HG03159 (cell line): ENCODE measurements at regions not wholly inside any gene's neighbourhood (a gene's known extent, or its start where the extent isn't known, plus 50 kb on each side); places are given as distances from the start of the nearest gene placed in this dataset.

Experiments
- ATAC-seq: cut with Tn5 transposase; IDR thresholded peaks from one replicate; pipeline ENCODE4 v1.9.1; 2021; ENCODE audit warnings: mild to moderate bottlenecking, moderate library complexity; ENCODE audit not compliant: unreplicated experiment

DNA sequence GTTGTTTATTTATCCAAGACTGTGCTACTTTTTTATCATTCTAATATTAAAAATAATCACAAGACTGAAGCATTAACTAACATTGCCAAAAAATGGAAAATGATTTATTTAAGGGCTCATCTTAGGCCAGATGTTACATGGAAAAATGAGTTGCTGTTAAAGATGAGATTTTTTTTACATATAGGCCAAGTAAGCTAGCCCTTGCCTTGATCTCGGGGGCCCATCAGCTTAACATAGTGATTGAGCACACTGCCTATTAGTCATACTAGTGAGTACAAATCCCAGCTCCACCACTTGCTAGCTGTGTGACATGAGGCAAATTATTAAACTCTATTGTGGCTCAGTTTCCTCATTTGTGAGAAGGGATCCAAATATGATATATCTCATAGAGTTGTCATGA is 275.9 kb upstream of the SNX7 start:
- no peak for ATAC-seq

DNA sequence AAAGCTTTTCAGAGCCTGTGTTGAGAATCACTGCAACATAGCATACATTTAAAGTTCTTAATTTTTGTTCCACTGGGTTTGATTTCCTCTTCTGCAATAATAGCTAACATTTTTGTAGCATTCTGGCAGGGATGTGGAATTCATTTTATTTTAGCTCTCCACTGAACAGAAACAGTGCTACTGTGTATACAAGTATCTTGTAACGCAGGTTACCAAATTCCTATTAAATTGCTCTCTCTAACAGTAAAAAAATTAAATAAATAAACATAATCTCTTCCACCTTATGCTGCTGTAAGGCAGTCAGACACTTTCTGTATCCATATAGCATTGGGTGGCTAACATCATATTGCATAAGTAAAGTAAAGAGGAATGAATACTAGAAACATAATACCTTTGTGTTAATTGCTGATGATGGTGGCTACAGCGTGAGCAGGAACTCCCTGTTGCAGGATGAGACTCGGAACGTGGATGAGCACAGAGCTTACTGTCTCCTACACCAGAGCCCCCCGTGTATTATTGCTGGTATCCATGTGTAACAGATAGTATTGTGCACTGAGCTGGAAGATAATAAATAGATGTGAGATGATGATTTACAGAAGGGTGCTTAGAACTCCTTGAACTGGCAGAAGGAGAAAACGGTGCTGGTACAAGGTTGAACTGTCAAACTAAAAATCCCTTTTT is 276.9 kb upstream of the SNX7 start:
- no peak for ATAC-seq

DNA sequence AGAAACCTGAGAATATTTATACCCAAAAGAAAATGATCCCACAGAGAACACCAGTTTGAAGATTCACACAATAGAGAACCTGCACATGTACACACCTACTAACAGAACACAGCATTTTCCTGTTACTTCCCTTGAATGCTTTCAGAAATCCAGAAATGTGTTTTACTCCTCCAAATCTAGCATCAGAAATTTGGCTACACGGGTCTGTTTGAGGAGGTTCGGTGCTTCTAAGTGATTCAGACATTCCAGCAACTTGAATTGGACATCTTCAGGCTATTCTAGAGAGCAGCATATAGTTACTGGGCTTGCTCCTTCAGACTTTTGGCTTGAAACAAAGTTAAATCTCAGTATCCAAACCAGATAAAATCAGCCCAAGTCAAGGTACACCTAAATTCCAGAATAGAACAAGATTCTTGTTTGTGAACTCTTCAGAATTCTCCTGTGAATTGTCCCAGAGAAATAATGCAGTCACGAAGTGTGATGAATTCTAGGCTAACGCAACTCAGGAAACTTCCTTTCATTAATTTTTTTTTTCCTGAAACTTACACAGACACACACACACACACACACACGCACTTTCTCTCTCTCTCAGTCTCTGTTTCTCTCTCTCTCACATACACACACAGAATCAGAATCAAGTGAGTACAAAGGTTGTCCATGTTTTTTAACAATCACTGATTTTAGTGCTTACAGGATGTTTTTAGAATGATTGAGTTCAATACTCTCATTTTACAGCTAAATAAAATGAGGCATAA is 278.4 kb upstream of the SNX7 start:
- ATAC-seq: no peak

DNA sequence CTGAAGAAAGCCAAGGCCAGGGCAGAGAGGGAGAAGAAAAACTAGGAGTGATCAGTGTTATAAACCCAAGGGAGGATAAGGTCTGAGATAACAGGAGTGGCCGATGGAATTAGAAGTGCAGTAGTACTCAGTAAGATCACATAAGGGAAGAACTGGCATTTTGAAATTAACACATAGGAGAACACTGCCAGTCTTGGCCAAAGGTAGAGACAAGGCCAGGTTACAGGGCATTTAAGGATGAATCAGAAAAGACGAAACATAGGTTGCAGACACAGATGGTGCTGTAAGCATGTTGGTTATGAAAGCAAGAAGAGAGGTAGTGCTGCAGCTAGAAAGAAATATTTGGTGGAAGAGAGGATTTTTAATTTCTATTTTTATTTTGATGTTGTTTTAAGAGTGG is 278.9 kb upstream of the SNX7 start:
- ATAC-seq: no peak

DNA sequence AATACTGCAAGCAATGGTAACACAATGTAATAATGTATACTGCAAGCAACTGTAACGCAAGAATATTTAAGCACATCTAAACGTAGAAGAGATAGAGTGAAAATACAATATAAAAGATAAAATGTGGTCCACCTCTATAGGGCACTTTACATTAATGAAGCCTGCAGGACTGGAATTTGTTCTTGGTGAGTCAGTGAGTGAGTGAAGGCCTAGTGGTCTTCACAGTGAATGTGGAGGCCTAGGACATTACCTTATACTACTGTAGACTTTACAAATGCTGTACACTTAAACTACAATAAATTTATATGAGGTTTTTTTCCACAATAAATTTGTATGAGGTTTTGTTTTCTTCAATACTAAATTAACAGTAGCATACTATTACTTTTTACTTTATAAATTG is 287.4 kb upstream of the SNX7 start:
- no peak for ATAC-seq

DNA sequence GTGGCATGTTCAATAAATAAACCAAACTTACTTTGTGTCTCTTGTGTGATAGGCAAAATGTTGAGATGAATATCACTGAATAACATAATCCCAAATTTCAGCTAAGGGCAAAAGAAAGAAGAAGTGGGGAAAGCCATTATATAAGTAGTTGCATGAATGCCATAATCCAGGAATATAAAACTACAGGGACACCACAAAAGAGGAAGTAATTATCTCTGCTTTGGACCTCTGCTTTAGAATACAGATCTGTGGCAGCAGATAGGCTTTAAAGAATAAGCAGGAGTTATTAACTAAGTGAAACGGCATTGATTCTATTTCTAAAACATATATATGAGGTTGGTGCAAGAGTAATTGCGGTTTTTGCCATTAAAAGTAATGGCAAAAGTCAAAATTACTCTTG is 288.5 kb upstream of the SNX7 start:
- ATAC-seq: no peak

DNA sequence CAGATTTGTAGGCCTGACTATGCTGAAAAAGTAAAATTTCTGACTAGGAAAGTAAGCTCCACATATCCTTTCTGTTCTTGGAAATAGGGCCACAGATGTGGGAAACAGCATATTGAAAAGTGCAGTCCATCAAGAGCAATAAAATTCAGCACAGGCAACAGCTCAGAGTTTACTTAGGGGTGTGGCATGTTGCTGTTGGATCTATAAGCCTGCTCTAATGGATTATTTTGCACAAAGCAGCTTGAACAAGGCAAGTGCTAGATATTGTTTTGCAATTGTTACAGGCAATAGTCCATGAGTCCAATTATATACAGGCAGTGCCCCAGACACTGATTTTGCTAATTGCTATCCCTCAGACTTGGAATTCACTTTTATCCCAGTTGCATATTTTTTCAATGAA is 289.8 kb upstream of the SNX7 start:
- no peak for ATAC-seq

DNA sequence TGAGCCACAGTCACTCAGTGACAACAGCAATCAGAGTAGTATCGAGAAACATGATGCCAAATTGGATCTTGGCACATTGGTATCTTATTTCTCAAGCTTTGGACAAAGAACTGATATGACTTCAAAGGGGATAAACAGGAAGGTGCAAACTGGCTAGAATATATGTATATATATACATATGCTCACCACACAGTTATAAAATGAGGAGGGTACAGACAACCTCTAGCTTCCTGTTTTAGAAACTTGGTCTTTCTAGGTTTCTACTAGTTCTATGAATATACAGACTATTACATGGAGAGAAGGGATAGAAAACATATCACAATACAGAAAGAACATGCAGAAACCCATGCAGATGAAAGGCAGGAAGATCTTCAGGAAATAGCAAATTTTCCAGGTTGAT is 292.1 kb upstream of the SNX7 start:
- no peak for ATAC-seq

DNA sequence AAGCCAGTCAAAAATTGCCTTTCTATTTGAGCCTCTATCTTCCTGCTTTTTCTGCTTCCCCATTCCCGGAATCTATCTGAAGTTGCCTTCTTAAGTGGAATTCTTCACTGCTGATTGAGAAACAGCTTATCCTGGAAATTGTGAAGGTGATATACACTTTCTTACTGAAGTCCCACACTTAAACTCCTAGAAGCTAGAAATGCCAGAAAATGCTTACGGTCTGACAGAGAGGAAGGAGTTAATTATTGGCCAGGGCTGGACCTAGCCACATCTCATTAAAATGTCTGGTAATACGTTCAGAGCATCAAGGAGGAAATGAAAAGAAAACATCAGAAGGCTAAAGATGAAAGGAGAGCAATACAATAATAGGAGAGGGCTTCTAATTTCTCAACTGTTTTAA is 292.5 kb upstream of the SNX7 start:
- no peak for ATAC-seq

DNA sequence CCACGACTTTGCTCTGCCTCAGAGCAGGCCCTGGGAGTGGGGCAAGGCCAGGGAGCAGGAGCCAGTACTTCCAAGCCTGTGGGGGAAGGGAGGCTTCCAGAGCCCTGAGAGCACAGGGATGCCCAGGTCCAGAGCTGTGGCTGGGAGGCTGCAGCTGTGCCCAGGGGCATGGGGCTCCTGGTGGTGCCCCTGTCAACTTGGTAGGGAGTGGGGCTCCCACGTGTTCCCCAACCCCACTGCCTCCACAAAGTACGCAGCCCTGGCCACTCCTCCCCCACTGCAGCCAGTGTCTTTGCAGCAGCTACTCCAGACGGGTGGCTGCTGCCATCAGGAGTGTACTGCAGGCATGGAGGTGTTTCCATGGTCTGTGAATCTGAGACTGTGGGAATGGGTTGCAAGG is 294.1 kb upstream of the SNX7 start:
- no peak for ATAC-seq

DNA sequence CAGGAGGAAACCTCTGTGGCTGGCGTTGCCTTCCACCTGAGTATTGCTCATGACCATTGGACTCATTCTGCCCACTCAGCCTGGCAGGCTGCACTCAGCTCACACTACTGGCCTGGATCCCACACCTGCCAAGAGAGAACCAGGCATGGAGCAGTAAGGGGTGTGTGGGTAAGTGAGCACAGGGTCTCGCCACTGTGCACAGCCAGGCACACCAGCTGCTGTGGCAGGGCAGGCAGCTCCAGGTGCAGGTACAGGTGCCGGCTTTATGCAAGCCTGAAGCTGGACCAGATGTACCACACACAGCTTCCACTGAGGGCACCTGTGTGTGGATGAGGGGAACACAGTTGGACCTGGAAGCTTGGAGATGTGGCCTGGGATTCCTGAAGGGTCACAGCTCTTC is 295.2 kb upstream of the SNX7 start:
- ATAC-seq: no peak

DNA sequence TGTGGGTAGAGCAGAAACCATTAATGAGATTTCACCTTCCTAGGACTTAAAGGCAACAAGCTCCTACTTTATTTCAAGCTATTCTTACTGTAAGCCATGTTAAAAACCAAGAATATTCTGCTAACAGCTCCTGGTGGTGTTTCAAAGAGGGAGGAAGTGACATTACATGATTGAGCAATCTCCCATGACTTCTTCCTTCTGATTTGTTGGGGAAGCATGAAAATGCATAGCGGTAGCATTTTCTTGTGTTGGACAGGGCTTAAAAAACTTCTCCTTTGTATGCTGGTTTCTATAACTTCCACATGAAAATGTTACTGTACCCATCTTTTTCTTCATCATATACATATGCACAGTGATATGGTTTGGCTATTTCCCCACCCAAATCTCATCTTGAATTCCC is 297.0 kb upstream of the SNX7 start:
- no peak for ATAC-seq

DNA sequence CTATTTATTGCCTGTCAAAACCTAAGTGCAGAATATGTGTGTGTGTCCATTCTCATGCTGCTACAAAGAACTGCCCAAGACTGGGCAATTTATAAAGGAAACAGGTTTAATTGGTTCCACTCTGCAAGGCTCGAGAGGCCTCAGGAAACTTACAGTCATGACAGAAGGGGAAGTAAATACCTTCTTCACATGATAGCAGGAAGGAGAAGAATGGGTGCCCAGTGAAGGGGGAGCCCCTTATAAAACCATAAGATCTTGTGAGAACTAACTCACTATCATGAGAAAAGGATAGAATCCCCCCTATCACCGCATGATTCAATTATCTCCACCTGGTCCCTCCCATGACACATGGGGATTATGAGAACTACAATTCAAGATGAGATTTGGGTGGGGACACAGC is 300.7 kb upstream of the SNX7 start:
- ATAC-seq: no peak

DNA sequence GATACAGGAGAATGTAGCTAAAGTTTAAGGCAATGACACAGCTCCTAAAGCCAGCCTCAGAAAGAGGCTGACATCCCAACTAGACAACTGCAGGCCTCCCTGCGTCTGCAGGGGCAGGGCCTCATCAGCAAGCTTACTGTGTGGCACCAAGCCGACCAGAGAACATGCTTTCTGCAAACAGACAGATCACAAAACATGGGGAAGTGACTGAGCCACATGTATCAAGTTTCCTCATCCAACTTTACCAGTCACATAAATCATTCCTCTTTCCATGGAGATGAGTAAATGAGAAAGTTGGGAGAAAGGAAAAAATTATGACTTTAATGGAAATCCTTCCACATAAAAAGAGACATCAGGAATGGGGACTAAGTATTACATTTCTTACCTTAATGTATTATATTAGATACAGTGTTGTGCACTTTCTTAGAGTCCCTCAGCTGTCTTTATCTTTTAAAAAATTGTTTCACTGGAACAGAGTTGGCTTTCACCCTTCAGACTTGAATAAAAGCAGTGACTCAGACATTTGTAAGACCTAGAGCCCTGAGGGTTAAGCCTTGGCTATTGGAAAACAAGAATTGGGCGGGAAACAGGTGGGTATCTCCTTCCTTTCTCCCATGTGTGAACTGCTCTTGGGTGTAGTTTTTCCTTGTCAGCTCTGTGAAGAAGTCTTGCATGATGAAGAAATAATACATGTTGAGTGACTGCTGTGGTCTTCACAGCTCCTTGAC is 305.7 kb upstream of the SNX7 start:
- no peak for ATAC-seq

DNA sequence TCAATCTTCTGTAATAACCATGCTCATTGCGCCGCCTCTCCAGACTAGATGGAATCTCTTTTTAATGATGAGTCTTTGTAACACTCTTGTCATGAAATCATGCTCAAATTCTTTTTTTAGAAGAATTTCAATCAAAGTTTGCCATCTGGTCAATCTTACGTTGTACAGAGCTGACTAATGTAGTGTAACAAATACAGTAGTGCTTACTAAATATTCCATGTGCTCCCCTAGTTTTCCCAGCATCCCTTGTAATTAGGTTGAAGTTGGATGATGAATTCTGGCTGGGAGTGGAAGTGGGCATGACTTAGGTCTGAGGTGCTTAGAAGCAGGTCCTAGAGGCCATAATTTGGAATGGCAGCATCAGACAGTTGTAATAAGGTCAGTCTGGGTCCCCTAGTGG is 309.1 kb upstream of the SNX7 start:
- ATAC-seq: no peak

DNA sequence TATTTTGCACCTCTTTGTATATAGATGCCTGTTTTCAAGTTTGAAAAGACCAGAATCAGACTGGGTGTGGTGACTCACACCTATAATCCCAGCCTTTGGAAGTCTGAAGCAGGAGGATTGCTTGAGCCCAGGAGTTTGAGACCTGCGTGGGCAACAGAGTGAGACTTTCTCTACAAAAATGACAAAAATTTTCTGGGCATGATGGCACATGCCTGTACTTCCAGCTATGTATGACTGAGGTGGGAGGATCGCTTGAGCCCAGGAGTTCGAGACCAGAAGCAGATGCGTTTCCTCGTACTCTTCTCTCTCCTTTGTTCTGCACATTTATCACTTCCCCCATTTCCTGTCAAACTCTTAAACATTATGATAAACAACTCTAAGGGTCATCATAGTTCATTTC is 310.0 kb upstream of the SNX7 start:
- ATAC-seq: no peak

DNA sequence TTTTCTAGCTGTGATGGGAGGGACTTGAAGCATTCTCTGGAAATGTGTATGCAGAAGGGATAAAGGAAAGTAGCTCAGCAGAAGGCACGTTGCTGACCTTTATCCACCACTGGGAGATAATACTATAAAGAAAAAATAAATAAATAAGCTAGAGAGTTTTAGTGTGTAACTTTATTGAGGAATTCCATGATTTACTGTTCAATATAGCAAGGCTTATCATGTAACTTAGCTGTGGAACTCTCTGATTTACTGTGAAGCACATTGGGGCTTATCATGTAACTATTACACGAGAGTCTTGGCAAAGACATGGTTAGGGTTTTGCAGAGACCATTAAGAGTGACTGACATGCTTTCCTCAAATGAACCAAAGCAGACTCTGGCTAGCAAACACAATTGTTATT is 316.1 kb upstream of the SNX7 start:
- no peak for ATAC-seq

DNA sequence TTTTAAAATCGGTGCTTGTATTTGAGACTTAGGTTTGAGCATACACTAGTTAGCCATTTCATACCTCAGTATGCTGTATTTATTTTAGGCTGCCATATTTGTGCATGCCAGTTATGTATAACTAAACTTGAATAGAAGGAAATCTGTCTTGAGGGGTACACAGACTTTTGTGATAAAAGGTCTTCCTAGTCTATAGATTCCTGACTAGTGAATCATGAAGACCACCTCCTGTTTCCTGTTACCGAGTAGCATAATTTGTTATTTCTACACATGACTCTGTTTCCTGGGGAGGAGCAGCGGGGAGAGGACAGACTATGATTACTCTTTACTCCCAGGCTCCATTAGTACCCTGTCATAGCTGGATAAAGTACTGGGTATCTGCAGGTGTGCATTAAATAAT is 316.8 kb upstream of the SNX7 start:
- no peak for ATAC-seq

DNA sequence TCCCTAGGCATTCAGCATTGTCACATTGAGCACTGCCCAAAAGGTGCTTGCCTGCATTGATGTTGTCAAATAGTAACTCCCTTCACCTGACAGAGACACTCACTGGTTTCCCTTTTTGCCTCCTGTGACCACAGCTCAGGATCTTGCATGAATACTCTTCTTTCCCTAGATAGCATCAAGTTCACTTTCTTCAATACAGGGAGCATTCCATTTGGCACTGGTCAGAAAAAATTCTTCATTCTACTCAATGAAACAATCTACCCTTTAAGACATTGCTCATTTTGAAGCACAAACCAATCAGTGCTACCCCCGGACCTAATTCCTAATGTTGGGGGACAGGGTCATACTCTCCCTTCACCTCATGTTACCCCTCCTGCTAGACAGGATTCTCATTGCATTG is 319.0 kb upstream of the SNX7 start:
- no peak for ATAC-seq

DNA sequence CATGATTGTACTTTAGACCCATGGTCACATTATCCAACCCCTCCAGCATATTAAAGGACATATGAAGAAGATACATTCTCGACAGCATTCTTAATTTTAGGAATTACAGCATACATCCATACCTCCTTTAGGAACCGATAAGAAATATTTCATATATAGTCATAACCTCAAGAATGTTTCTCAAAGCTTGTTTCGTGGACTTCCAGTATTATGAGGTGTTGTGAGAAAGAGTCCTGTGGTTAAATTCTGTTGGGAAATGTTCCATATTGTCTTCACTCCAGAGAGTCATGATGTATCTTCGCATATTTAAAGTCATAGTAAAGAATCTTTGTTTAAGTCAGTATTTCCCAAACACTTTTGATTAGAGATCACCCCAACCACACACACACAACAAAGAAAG is 321.0 kb upstream of the SNX7 start:
- no peak for ATAC-seq

DNA sequence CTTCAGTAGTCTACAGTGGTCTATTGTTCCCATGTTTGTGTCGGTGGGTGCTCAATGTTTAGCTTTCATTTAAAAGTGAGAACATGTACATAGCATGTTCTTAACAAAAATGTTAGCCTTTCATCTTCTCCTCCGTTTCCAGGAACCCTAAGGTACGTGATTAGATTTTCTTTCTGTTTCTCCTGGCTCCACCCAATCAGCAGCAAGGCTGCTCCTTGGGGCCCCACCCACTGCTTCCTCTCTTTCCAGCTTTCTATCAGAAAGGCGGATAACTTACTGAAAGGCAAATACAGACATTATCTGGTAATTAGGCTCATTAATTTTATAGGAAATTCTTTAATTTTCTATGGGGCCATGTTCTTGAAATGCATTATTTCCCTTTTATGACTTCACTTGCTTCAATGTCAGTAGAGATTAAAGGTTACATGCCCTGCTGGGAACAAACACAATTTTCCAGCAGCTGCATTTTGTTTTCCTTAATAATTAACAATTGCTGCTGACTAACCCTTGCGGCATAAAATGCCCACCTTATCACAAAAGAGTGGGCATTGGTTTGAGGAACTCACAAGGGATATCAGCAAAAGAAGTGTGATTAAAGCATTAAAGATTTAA is 324.9 kb upstream of the SNX7 start:
- no peak for ATAC-seq

DNA sequence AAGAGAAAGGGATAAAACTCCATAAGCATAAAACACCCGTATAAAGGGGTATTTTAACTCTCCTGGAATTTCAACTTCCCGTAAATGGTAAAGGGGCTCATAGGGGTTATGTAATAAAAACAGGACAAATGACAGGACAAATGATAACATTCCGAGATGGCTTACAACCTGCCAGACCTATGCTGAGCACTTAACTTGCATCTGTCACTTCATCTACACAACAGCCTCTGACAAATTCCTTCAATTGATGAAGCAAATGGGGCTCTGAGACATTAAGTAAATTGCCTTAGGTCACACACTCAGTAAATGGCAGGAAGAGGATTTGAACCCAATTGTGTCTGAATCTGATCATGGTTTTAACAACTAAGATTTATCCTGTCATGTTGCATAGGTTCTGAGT is 327.6 kb upstream of the SNX7 start:
- no peak for ATAC-seq
